Esophagus muscularis mucosa (tissue), 4 donors: ENCODE measurements at regions not wholly inside any gene's neighbourhood (a gene's known extent, or its start where the extent isn't known, plus 50 kb on each side); places are given as distances from the start of the nearest gene placed in this dataset.

ENCODE experiments used
- CTCF ChIP-seq, 3 experiments: fragments of 200-600 bp in 2 of 3; fragments of 450-650 bp in 1 of 3; sonication (generic) in 2 of 3; IDR thresholded peaks; one replicate each; pipeline ENCODE4 v1.5.1; 2017 to 2019; ENCODE audit warnings: antibody characterized with exemption in 3 of 3, mild to moderate bottlenecking in 2 of 3, moderate library complexity in 1 of 3
- EP300 ChIP-seq: sonication (generic); formaldehyde crosslinking; IDR thresholded peaks from one replicate; pipeline ENCODE4 v1.6.1; 2017; ENCODE audit warnings: antibody characterized with exemption
- POLR2A ChIP-seq: fragments of 450-650 bp; IDR thresholded peaks from one replicate; pipeline ENCODE4 v1.6.1; 2017; ENCODE audit warnings: antibody characterized with exemption, moderate library complexity, mild to moderate bottlenecking, low read depth
- POLR2AphosphoS5 ChIP-seq, 2 donors: sonication (generic); formaldehyde crosslinking; IDR thresholded peaks; one replicate each; pipeline ENCODE4 v1.6.1; 2017; ENCODE audit warnings: antibody characterized with exemption in 2 of 2

GRCh38 chr2:166784296-166784946, 103.9 kb upstream of the XIRP2 start:
- TF ChIP-seq POLR2A (no peak), CTCF (IDR thresholded peaks at IDR 0.05) (no peak), EP300 (no peak), POLR2AphosphoS5 (IDR thresholded peaks at IDR 0.05) (no peak)
